ENCODE measurements at regions not wholly inside any gene's neighbourhood (a gene's known extent, or its start where the extent isn't known, plus 50 kb on each side); places are given as distances from the start of the nearest gene placed in this dataset.

DNA sequence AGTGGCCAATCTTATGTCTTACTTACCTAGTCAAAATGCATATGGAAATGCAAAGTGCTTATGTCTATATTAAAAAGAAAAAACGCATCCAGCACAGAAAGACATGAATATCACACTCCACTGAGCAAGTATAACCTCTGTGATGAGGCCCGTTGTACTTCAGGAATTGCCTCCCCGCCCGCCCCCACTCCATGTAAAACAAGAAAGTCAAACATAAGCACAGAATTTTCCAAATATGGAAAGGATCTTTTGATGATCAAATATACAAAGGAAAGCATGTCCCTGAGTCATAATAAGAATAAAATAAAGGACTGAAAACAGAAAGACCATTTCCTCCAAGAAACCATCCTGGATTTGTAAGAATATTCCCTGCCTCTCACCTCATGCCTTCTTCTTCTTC, 229.1 kb downstream of the BAMBI start:
- Histone ChIP-seq H2AFZ (ENCODE audit: control insufficient read depth, low read length) (no peak overlapping the region), H3K79me2 (ENCODE audit: control insufficient read depth, insufficient read depth, low read length) (no peaks in the 10 kb centered on the region), H4K20me1 (ENCODE audit: control insufficient read depth, extremely low read depth, insufficient read depth, low read length) (no peaks in the 10 kb centered on the region), H3K27me3 (ENCODE audit: control insufficient read depth, extremely low read depth, insufficient read depth, low read length) (no peaks in the 10 kb centered on the region), H3K36me3 (ENCODE audit: control insufficient read depth in 2 of 2, extremely low read depth in 1 of 2, insufficient read depth in 2 of 2, low read length in 2 of 2) (no peaks in the 10 kb centered on the region), H3K9me1 (ENCODE audit: control insufficient read depth, extremely low read depth, insufficient read depth, low read length) (no peaks in the 10 kb centered on the region), H3K27ac (ENCODE audit: control insufficient read depth, insufficient read depth, low read length) (no peak overlapping the region), H3K4me1 (ENCODE audit: control insufficient read depth, extremely low read depth, insufficient read depth, low read length) (no peaks in the 10 kb centered on the region), H3K4me3 (ENCODE audit: control insufficient read depth in 2 of 3, extremely low read depth in 1 of 3, insufficient read depth in 2 of 3, low read depth in 1 of 3, low read length in 3 of 3) (no peak overlapping the region), H3K4me2 (ENCODE audit: control insufficient read depth, extremely low read depth, insufficient read depth, low read depth, low read length) (no peak overlapping the region), H3K9me3 (ENCODE audit: control insufficient read depth, low read depth, low read length) (no peaks in the 10 kb centered on the region), H3K9ac (ENCODE audit: control insufficient read depth, extremely low read depth, insufficient read depth, low read length) (no peak overlapping the region)
- TF ChIP-seq, protein P1, sequence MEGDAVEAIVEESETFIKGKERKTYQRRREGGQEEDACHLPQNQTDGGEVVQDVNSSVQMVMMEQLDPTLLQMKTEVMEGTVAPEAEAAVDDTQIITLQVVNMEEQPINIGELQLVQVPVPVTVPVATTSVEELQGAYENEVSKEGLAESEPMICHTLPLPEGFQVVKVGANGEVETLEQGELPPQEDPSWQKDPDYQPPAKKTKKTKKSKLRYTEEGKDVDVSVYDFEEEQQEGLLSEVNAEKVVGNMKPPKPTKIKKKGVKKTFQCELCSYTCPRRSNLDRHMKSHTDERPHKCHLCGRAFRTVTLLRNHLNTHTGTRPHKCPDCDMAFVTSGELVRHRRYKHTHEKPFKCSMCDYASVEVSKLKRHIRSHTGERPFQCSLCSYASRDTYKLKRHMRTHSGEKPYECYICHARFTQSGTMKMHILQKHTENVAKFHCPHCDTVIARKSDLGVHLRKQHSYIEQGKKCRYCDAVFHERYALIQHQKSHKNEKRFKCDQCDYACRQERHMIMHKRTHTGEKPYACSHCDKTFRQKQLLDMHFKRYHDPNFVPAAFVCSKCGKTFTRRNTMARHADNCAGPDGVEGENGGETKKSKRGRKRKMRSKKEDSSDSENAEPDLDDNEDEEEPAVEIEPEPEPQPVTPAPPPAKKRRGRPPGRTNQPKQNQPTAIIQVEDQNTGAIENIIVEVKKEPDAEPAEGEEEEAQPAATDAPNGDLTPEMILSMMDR (optimal IDR thresholded peaks at IDR 0.05 in 1 of 3, IDR thresholded peaks at IDR 0.05 in 1 of 3, conservative IDR thresholded peaks at IDR 0.05 in 1 of 3; ENCODE audit: extremely low read depth in 1 of 3, insufficient read depth in 2 of 3, low read length in 3 of 3), result no peak
- TF ChIP-seq EZH2 (IDR thresholded peaks at IDR 0.05; ENCODE audit: low read length), result no peak
- dilution Hi-C loops (cut with MboI; ENCODE audit: extremely low pct_ligation_motif_present, low sequenced_read_pairs), result no loop called here
- FAIRE-seq (no peak), DNase-seq (ENCODE audit: low read depth, low spot score) (no peak)

DNA sequence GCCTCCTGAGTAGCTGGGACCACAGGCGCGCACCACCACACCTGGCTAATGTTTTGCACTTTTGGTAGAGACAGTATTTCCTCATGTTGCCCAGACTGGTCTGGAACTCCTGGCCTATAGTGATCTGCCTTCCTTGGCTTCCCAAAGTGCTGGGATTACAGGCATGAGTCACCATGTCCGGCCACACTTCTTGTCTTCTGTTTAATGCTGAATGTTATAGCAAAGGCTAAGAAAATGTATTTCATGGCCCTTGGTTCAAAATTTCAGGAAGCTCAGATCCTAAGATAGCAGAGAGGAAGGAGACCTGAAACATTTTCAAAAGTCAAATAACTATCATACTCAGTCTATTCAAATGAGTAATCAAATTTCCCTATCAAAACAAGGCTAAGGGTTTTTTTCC, 229.6 kb downstream of the BAMBI start:
- Histone ChIP-seq H3K27me3 (ENCODE audit: control insufficient read depth, extremely low read depth, insufficient read depth, low read length) (no peaks in the 10 kb centered on the region), H3K9ac (ENCODE audit: control insufficient read depth, extremely low read depth, insufficient read depth, low read length) (no peak overlapping the region), H3K36me3 (ENCODE audit: control insufficient read depth in 2 of 2, extremely low read depth in 1 of 2, insufficient read depth in 2 of 2, low read length in 2 of 2) (no peaks in the 10 kb centered on the region), H3K9me3 (ENCODE audit: control insufficient read depth, low read depth, low read length) (no peaks in the 10 kb centered on the region), H3K9me1 (ENCODE audit: control insufficient read depth, extremely low read depth, insufficient read depth, low read length) (no peaks in the 10 kb centered on the region), H3K79me2 (ENCODE audit: control insufficient read depth, insufficient read depth, low read length) (no peaks in the 10 kb centered on the region), H3K4me3 (ENCODE audit: control insufficient read depth in 2 of 3, extremely low read depth in 1 of 3, insufficient read depth in 2 of 3, low read depth in 1 of 3, low read length in 3 of 3) (no peak overlapping the region), H3K27ac (ENCODE audit: control insufficient read depth, insufficient read depth, low read length) (no peak overlapping the region), H2AFZ (ENCODE audit: control insufficient read depth, low read length) (no peak overlapping the region), H3K4me2 (ENCODE audit: control insufficient read depth, extremely low read depth, insufficient read depth, low read depth, low read length) (no peak overlapping the region), H3K4me1 (ENCODE audit: control insufficient read depth, extremely low read depth, insufficient read depth, low read length) (no peaks in the 10 kb centered on the region), H4K20me1 (ENCODE audit: control insufficient read depth, extremely low read depth, insufficient read depth, low read length) (no peaks in the 10 kb centered on the region)
- TF ChIP-seq, protein P1 (optimal IDR thresholded peaks at IDR 0.05 in 1 of 3, IDR thresholded peaks at IDR 0.05 in 1 of 3, conservative IDR thresholded peaks at IDR 0.05 in 1 of 3; ENCODE audit: extremely low read depth in 1 of 3, insufficient read depth in 2 of 3, low read length in 3 of 3), result no peak
- TF ChIP-seq EZH2 (IDR thresholded peaks at IDR 0.05; ENCODE audit: low read length), result no peak
- dilution Hi-C loops (cut with MboI; ENCODE audit: extremely low pct_ligation_motif_present, low sequenced_read_pairs), result no loop called here
- DNase-seq (ENCODE audit: low read depth, low spot score) (no peak), FAIRE-seq (no peak)
